SHP77 (cell line): ENCODE measurements at regions not wholly inside any gene's neighbourhood (a gene's known extent, or its start where the extent isn't known, plus 50 kb on each side); places are given as distances from the start of the nearest gene placed in this dataset.
"Not testable (repeated sequence)": the region's sequence is repeated elsewhere in the genome, so short reads cannot be mapped to it uniquely, and the experiment has no call there.

Source experiments
- DNase-seq, 2 experiments: peaks; one replicate each; lab custom pipeline; 2025; lab: John Stamatoyannopoulos, UW

- no peak for DNase-seq
These were observed 535.5 kb downstream of the PRR16 start for GRCh38 chr5:120999550-120999949.

- no peak for DNase-seq
These were observed 542.1 kb downstream of the PRR16 start for GRCh38 chr5:121006217-121006616.

- DNase-seq, result no peak
These were observed 543.9 kb downstream of the PRR16 start for GRCh38 chr5:121008041-121008440.

- no peak for DNase-seq
These were observed 545.0 kb downstream of the PRR16 start for GRCh38 chr5:121009058-121009457.

GRCh38 chr5:121018004-121018403 is 553.9 kb downstream of the PRR16 start:
- DNase-seq, result no peak

- DNase-seq, result no peak
These were observed 555.0 kb downstream of the PRR16 start for GRCh38 chr5:121019106-121019505.

- no peak for DNase-seq
These were observed 555.6 kb downstream of the PRR16 start for GRCh38 chr5:121019734-121020133.

- DNase-seq, result no peak
These were observed 557.6 kb downstream of the PRR16 start for GRCh38 chr5:121021681-121022080.

GRCh38 chr5:121024416-121025311 is 560.6 kb downstream of the PRR16 start:
- no peak for DNase-seq

GRCh38 chr5:121025671-121026070 is 561.6 kb downstream of the PRR16 start:
- DNase-seq, result no peak

GRCh38 chr5:121027636-121028035 is 563.5 kb downstream of the PRR16 start:
- no peak for DNase-seq

- no peak for DNase-seq
These were observed 565.6 kb downstream of the PRR16 start for GRCh38 chr5:121029536-121030245.

GRCh38 chr5:121031491-121031890 is 567.4 kb downstream of the PRR16 start:
- DNase-seq, result no peak

- no peak for DNase-seq
These were observed 569.2 kb downstream of the PRR16 start for GRCh38 chr5:121033334-121033733.

GRCh38 chr5:121038438-121038837 is 574.3 kb downstream of the PRR16 start:
- DNase-seq, result no peak

GRCh38 chr5:121049971-121050370 is 585.9 kb downstream of the PRR16 start:
- no peak for DNase-seq

GRCh38 chr5:121053055-121053985 is 589.2 kb downstream of the PRR16 start:
- DNase-seq, result no peak

GRCh38 chr5:121055586-121055985 is 591.5 kb downstream of the PRR16 start:
- DNase-seq, result no peak

- DNase-seq, result not testable (repeated sequence)
These were observed 600.1 kb downstream of the PRR16 start for GRCh38 chr5:121064241-121064640.

- no peak for DNase-seq
These were observed 622.6 kb downstream of the PRR16 start for GRCh38 chr5:121086671-121087070.

GRCh38 chr5:121087560-121087959 is 623.5 kb downstream of the PRR16 start:
- DNase-seq, result no peak

- DNase-seq, result no peak
These were observed 624.2 kb downstream of the PRR16 start for GRCh38 chr5:121088341-121088740.
